PC-9 (cell line): ENCODE measurements at regions not wholly inside any gene's neighbourhood (a gene's known extent, or its start where the extent isn't known, plus 50 kb on each side); places are given as distances from the start of the nearest gene placed in this dataset.

Source experiments
- EZH2 ChIP-seq: fragments of 200-600 bp; sonication (generic); IDR thresholded peaks from 2 replicates; pipeline ENCODE4 v1.8.0; 2017; ENCODE audit warnings: antibody characterized with exemption, low read depth
- TF ChIP-seq, protein P1 (sequence below): fragments of 200-600 bp; sonication (generic); conservative IDR thresholded peaks from 2 replicates; pipeline ENCODE4 v1.6.1; 2017; ENCODE audit warnings: mixed run types, antibody characterized with exemption, mild to moderate bottlenecking, moderate library complexity

DNA sequence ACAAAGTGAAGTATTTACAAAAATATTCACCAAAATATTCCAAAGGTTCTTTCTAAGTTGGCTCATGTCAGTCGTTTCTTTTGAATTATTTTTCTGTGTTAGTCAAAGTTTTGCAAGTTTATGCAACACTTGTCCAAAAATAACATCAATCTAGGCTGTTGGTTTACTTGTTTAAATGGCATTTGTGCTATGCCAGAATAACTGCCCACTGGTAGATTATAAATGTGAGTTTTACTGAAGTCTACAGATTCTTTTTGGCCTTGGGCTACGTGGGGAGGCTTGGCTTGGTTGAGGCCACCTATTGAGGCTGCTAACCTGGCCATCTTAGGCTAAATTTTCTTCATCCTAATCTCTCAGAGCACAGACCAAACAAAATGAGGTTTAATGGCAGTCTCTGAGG, 1091.9 kb upstream of the RAG2 start:
- TF ChIP-seq, protein P1, sequence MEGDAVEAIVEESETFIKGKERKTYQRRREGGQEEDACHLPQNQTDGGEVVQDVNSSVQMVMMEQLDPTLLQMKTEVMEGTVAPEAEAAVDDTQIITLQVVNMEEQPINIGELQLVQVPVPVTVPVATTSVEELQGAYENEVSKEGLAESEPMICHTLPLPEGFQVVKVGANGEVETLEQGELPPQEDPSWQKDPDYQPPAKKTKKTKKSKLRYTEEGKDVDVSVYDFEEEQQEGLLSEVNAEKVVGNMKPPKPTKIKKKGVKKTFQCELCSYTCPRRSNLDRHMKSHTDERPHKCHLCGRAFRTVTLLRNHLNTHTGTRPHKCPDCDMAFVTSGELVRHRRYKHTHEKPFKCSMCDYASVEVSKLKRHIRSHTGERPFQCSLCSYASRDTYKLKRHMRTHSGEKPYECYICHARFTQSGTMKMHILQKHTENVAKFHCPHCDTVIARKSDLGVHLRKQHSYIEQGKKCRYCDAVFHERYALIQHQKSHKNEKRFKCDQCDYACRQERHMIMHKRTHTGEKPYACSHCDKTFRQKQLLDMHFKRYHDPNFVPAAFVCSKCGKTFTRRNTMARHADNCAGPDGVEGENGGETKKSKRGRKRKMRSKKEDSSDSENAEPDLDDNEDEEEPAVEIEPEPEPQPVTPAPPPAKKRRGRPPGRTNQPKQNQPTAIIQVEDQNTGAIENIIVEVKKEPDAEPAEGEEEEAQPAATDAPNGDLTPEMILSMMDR, result no peak
- TF ChIP-seq EZH2, result no peak
